Hepatocyte (in vitro differentiated cells): ENCODE measurements at regions not wholly inside any gene's neighbourhood (a gene's known extent, or its start where the extent isn't known, plus 50 kb on each side); places are given as distances from the start of the nearest gene placed in this dataset.

Source experiments
- CTCF ChIP-seq: fragments of 200-600 bp; sonication (generic); IDR thresholded peaks from 2 replicates; pipeline ENCODE4 v1.5.1; 2016; ENCODE audit warnings: antibody characterized with exemption, mild to moderate bottlenecking; ENCODE audit not compliant: poor library complexity
- EZH2 ChIP-seq: fragments of 200-600 bp; sonication (generic); IDR thresholded peaks from 2 replicates; pipeline ENCODE4 v1.6.1; 2016; ENCODE audit warnings: antibody characterized with exemption, mild to moderate bottlenecking, borderline replicate concordance
- EZH2phosphoT487 ChIP-seq: fragments of 200-600 bp; sonication (generic); IDR thresholded peaks from one replicate; pipeline ENCODE4 v1.6.1; 2018; ENCODE audit warnings: antibody characterized with exemption, mild to moderate bottlenecking, low read depth, moderate library complexity; ENCODE audit not compliant: unreplicated experiment, severe bottlenecking

- TF ChIP-seq CTCF (no peak), EZH2phosphoT487 (no peak), EZH2 (no peak)
Observed at GRCh38 chr6:115053169-115053860, 710.5 kb upstream of the HS3ST5 start.
